ENCODE measurements at regions not wholly inside any gene's neighbourhood (a gene's known extent, or its start where the extent isn't known, plus 50 kb on each side); places are given as distances from the start of the nearest gene placed in this dataset.

- TF ChIP-seq, protein P1, sequence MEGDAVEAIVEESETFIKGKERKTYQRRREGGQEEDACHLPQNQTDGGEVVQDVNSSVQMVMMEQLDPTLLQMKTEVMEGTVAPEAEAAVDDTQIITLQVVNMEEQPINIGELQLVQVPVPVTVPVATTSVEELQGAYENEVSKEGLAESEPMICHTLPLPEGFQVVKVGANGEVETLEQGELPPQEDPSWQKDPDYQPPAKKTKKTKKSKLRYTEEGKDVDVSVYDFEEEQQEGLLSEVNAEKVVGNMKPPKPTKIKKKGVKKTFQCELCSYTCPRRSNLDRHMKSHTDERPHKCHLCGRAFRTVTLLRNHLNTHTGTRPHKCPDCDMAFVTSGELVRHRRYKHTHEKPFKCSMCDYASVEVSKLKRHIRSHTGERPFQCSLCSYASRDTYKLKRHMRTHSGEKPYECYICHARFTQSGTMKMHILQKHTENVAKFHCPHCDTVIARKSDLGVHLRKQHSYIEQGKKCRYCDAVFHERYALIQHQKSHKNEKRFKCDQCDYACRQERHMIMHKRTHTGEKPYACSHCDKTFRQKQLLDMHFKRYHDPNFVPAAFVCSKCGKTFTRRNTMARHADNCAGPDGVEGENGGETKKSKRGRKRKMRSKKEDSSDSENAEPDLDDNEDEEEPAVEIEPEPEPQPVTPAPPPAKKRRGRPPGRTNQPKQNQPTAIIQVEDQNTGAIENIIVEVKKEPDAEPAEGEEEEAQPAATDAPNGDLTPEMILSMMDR (IDR thresholded peaks at IDR 0.05) = no peak
- TF ChIP-seq POLR2A (IDR thresholded peaks at IDR 0.05) = no peak
These were observed 597.3 kb upstream of the DAB2 start for GRCh38 chr5:40022057-40022456.

Data from testis (tissue), 2 donors.